ENCODE measurements at regions not wholly inside any gene's neighbourhood (a gene's known extent, or its start where the extent isn't known, plus 50 kb on each side); places are given as distances from the start of the nearest gene placed in this dataset.
"Not testable (repeated sequence)": the region's sequence is repeated elsewhere in the genome, so short reads cannot be mapped to it uniquely, and the experiment has no call there.

DNA sequence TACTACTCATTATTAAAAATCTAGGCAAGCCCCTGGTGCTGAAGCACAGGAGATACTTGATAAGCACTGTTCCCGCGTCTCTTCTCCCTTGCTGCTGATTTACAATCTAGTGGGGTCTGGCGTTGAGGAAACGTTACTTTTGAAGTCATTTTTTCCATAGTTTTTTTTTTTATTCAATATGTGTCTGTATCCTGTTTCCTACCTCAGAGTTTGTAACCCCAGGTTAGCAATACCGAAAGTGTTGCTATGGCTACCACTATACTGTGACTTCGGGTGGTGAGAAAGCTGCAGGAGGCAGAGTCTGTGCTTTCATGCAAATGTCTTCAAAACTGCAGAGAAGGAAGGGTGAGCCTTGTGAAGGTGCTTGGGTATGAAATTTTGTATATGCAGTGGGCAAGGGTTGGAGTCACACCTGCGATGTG is 458.8 kb upstream of the GHITM start:
- no peak for DNase-seq

DNA sequence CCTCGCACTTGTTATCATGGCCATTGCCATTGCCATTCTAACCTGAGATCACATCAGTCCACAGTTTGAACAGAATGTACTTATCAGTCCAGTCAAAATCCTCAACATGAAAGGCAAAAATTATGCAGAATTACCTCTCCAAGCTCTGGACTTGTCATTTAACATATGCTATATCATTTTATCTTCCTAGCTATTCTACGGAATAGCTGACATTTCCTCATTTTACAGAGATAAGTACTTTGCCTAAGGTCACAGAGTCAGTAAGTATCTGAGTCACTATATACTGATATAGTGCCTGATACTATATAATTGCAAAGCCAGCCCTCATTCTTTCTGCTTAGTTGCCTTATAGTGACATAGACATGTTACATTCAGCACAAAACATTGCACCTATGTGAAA is 456.9 kb upstream of the GHITM start:
- DNase-seq = no peak

DNA sequence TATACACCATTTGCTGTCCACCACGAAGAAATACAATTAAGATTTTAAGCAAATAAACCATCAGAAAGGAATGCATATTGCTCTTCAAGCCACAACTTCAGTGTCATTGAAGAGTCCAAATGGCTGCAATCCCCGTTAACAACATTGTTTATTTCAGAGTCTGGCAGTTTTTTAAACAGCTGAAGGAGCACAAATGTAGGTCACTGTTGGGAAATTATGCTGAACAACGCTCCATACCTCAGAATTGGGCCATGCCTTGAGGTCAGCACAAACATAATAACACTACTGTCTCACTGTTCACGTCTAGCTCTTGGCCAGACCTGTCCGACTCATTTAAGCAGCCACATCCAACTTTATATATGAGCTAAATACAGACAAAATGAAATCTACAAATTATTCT is 453.9 kb upstream of the GHITM start:
- no peak for DNase-seq

DNA sequence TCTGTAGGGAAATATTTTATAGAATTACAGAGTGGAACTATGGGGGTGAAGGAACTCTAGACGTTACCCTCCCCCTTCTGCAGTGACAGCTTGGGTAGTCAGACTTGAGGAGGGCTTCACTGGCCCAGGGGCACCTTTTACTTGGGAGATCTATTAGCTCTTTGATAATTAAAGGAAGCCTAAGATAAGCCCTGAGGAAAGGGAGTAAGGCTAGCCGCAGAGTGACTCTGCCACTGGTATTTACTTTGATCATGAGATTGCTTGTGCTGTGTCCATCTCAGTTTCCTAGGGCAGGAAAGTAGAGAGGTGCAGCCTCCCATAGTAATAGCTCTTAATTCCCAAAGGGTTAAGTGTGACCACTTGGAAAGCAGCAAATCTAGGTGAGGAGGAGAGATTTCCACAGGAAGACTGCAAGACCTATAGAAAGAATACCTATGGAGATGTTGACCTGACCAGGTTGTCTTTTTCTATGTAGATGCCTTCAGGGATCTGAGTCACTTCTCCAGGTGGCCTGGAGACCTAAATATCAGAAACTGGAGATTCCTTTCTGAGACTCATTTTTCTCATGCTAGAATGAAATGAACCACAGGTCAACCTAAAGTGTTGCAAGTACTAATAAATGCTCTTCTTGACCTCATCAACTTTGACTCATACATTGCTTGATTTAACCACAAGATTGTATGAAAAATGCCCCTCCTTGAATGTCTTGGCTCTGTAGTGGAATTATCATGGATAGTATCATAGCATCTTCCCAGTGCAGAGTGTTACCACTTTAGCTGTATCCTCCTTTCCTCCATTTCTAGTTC is 447.3 kb upstream of the GHITM start:
- no peak for DNase-seq

DNA sequence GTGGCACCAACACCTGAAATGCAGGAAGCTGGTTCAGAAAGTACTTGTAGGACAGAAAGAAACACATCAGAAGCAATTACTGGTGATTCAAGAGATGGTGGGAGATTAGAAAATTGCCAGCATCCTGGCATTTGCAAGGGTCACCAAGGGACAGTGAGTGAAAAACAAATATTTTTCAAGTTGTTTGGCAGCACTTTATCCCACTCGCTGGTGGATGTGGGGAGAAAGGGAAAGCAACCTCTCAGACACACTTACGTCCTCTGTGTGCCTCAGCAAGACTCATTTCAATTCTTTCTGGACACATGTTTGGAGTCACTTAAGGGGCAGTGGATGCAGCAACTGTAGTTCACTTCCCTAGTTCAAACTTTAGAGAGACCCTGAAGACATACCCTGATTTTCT is 440.4 kb upstream of the GHITM start:
- no peak for DNase-seq

DNA sequence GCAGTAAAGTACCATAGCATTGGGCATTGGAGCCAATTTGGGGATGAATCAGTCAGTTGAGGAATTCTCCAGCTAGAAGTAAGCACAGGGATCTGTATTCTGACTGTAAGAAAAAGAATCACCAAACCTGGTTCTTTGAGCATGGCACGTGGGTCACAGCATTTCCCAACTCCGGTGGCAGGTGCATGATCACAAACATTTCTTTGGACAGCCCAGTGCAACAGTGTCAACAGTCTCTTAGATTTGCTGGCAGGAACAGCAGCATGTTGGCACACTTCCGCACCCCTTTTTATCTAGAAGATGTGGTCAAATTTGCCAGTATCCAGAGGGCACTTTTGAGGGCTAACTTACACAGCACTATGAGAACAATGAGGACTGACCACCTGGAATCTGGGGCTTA is 437.5 kb upstream of the GHITM start:
- DNase-seq = no peak

DNA sequence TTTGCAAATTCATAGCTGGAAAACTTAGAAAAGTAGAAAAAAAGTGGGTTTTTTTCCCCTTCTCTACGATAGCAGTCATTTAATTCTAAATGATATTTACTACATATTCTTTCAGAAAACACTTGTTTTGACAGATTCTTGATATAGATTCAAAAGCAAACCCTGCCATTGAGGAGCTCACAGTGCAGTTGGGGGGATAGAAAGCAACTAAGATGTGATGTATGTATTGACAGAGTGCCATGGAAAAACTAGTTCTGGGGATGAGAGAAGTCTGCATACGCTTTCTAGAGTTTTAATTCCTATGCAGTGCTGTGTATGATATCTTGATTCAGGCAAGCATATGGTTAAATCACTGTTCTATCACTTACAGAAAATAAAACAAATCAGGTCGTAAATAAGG is 436.6 kb upstream of the GHITM start:
- no peak for DNase-seq

DNA sequence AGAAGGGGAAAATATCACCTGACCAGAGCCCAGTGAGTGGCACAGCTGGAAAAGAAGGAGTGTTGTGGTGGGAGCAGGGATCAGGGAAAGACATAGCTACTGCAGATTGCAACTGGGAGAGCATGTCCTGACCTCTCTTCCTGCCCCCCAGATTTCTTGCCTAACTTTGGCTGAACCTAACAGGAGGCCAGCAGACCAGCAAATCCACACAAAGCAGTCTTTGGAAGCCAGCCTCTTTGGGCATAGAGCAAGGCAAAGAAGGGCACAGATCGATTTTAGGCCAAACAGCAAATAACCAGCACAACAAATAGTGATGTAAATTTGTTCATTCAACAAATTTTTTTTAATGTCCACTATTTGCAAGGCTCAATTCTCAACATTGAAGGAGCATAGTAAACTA is 433.2 kb upstream of the GHITM start:
- no peak for DNase-seq

DNA sequence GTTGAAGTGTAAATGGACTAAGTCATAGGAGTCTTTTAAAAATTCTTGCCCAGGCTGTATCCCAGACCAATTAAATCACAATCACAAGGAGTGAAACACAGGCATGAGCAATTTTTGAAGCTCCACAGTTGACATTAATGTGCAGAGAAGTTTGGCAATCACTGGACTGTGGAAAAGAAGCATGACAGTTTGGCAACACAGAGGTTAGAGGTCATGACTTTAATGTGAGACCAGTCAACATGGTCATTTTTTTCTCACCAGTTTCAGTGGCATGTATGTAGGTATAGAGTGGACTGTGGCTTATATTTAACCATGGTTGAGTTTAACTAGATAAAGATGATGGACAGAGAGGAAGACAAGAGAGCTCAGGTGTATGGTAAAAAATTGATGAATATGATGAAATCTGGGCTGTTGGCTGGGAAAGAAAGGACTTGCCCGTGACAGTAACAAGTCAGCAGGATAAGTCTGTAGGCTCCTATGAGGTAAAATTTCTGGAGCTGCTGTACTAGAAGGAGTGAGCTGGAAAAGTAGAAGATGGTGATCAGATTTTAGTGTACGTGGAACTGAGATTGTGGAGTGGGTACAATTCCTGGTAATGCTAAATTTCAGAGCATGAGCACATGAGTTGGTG is 432.2 kb upstream of the GHITM start:
- no peak for DNase-seq

DNA sequence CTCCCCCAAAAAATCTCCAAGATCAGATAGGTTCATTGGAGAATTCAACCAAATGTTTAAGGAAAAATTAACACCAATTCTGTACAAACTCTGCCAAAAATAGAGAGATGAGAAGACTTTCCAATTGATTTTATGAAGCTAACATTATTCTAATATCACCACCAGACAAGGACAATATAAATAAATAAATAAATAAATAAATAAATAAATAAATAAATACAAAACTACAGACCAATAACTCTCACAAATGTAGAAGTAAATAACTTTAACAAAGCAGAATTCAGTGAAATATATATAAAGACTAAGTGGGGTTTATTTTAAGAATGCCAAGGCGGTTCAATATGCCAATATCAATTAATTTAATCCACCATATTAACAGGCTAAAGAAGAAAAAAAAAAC is 425.9 kb upstream of the GHITM start:
- DNase-seq = no peak

DNA sequence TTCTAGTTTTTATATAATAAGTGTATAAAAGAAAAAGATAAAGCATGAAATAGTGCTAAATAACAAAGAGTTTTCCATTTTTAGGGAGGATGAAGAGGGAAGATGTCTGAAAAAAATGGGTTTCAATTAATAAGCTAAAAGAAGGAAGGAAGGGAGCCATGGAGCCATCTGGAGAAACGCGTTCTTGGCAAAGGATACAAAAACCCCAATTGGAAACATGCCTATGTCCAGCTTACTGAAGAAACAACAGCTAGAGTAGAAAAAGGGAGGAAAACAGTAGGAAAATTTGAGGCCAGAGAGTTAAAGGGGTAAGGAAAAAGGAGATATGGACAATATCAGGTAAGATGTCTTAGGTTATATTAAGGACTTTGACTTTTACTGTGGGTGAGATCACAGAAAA is 416.2 kb upstream of the GHITM start:
- DNase-seq = no peak

DNA sequence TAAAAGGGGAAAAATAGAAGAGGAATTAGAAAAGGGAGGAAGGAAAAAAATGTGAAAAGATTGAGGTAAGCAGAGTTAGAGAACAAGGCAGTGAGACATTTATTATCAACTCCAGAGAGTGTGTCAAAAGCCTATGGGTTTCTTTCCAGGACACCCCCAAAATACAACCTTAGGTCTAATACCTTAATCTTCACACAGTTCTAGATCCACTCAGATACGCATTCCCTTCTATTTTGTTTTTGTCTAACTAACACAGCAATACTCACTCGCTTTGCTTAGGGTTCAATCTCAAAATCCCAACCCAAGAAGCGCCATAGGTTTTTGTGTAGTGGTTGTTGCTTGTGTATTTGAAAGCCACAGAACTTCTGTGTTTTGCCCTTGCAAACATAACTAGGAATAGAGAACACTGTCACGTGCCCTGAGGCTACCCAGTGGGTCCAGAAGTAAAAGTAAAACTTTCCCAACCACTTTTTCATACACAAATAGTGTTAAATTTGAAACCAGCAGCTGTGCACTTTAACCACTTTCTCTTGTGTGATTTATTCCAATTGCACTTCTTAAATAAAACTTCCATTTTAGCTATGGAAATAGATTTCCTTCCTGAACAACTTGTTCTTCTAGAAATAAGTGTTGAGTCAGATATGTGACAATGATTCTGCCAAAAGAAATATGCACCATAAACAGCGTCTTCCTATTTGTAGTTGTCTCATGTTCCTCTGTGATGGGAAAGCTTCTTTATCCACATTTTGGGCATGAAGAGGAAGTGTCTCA is 414.7 kb upstream of the GHITM start:
- DNase-seq = no peak

DNA sequence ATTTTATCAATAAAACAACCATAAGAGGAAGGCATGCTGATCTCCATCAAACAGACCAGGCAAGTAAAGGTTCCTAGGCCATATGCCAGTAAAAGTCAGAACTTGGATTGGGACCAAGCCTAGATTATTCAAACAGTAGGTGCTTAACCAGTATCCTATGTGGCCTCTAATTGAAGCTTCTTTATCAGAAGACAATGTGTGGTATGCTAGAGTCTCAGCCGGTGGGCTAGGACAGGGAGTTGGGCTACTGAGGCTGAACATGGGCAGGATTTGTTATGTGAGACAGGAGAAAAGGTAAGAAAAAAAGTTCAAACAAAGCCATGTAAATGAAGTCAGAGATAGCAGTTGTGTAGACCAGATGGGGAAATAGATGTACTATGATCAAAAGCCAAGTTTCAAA is 413.7 kb upstream of the GHITM start:
- no peak for DNase-seq

DNA sequence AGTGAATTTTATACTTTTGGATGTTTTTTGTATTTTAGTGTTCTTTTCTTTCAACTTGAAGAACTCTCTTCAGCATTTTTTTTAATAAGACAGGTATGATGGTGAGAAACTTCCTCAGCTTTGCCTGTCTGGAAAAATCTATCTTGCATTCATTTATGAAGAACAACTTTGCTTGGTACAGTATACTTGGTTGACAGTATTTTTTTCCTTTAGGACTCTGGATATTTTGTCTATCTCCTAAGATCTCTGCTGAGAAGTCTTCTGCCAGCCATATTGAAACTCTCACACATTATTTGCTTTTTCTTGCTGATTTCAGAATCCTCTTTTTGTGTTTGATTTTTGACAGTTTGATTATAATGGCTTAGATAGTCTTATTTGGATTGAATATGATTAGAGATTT is 405.0 kb upstream of the GHITM start:
- DNase-seq = no peak

DNA sequence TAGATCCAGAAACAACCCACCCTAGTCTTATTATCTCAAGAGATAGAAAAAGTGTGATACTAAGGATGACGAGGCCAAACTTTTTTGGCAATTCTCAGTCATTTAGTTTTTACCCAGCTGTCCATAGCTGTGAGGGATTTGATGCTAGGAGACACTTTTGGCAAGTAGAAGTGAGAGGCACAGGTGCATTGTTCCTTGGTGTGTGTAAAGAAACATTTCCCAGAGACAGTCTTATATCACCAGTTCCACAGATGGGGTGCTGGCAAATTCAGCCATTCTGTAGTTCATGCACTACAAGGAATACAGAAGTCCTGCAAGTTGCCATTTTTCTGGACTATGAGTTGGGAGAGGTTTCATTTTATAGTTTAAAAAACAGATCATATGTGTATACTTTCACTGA is 403.3 kb upstream of the GHITM start:
- no peak for DNase-seq

DNA sequence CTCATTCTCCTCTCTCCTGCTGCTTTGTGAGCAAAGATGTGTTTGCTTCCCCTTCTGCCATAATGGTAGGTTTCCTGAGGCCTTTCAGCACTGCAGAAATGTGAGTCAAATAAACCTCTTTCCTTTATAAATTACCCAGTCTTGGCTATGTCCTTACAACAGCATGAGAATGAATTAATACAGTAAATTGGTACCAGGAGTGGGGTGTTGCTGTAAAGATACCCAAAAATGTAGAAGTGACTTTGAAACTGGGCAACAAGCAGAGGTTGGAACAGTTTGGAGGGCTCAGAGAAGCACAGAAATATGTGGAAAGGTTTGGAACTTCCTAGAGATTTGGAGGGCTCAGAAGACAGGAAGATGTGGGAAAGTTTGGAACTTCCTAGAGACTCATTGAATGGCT is 388.7 kb upstream of the GHITM start:
- no peak for DNase-seq

DNA sequence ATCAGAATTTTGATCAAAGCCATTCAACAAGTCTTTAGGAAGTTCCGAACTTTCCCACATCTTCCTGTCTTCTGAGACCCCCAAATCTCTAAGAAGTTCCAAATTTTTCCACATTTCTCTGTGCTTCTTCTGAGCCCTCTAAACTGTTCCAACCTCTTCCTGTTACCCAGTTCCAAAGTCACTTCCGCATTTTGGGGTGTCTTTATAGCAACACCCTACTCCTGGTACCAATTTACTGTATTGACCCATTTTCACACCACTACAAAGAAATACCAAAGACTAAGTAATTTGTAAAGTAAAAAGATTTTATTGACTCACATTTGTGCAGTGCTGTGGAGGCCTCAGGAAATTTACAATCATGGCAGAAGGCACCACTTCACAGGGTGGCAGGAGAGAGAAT is 385.8 kb upstream of the GHITM start:
- DNase-seq = no peak

DNA sequence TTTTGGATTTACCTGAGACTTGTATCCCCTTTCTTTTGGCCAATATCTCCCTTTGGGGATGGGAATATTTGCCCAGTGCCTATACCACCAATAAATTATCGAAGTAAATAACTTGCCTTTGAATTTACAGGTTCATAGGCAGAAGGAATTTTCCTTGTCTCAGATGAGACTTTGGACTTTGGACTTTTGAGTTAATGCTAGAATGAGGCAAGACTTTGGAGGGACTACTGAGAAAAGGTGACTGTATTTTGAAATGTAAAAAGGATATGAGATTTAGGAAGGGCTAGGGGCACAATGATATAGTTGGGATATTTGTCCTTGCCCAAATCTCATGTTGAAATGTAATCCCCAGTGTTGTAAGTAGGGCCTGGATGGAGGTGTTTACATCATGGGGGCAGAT is 384.5 kb upstream of the GHITM start:
- no peak for DNase-seq

DNA sequence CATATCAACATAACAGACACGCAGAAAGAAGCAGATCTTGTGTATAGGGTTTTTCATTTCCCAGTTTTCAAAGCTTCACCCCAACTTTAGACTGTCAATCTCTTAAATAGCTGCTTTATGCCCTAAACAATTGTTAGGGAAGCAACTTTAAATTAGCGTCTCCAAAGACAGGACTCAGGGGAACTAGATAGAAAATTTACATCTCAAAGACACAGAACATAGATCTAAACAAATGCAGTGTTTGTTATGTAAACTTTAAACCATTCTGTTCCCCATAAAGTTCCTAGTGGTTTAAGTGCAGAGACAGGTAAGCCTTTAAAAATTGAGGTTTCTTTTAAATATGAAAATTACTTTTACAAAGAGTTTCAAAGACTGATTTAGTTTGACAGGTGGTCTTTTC is 379.2 kb upstream of the GHITM start:
- no peak for DNase-seq

DNA sequence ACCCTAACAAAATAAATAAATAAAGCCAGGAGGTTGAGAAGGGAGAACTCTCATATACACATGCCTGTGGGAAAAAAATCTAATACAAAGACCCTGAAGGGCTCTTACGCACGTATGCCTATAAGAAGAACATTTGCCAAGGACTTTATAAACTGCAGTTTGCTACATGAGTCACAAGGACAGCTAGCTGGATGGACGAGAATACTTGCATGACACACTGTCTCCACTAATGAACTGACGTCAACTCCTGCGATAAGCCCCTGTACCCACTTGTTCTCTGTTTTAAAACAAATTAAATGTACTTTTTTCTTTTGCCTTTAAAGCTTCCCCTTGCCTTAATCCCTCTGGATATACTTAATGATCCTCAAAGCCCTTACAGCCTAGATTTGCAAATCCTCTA is 374.6 kb upstream of the GHITM start:
- no peak for DNase-seq

DNA sequence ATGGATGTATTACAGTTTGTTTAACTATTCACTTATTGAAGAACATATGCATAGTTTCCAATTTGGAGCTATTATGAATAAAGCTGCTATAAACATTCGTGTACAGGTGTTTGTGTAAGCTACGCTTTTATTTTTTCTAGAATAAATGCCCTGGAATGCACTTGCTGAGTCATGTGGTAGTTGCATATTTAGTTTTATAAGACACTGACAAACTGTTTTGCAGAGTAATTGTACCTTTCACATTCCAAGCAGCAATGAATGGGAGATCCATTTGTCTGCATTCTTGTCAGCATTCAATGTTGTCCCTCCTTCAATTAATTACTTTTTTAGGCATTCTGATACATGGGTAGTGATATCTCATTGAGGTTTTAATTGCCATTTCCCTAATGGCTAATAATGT is 373.6 kb upstream of the GHITM start:
- no peak for DNase-seq

DNA sequence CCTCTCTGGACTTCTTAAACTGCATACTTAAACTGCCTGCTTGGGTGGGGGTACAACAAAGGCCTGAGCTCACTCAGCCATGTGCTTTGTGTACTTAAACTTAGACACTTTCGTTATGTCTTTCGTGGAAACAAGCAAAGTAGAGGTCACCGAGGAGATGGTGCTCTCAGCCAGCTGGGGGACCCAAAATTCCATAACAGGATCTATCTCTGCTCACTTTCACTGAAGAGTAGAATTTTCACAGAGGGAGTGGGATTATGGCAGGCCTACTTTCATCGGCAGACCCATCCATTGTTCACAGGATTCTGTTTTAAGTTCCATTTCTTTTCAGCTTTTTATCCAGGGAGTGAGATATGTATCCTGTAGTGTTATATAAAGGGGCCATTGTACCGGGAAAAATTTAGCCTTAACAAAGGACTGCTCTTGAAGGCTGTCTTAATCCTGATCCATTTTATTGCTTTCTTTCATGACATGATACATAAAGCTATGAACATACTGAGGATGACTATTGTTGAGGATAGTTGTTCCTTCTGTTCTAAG is 370.0 kb upstream of the GHITM start:
- no peak for DNase-seq

DNA sequence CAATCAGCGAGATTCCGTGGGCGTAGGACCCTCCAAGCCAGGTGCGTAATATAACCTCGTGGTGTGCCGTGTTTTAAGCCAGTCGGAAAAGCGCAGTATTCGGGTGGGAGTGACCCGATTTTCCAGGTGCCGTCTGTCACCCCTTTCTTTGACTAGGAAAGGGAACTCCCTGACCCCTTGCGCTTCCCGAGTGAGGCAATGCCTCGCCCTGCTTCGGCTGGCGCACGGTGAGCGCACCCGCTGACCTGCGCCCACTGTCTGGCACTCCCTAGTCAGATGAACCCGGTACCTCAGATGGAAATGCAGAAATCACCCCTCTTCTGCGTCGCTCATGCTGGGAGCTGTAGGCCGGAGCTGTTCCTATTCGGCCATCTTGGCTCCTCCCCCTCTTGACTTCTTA is 352.6 kb upstream of the GHITM start:
- not testable (repeated sequence) for DNase-seq

DNA sequence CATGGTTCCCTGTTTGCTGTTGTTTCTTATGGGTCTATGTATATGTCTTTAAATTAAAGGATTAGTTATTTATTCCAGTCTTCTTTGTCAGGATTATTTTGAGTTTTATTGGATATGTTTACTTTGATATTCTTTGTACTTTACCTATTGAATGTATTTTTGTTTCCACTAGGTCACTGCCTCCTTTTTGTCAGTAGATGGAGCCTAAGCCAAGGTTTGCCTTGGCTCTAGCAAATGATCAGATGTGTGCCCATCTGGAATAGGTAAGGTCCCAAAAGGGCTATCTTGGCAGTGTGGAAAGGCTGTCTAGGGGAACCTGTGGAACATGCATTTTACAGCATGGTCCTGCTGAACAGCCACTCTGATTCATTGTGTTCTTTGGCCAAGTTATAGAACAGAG is 337.3 kb upstream of the GHITM start:
- no peak for DNase-seq
